ENCODE measurements at regions not wholly inside any gene's neighbourhood (a gene's known extent, or its start where the extent isn't known, plus 50 kb on each side); places are given as distances from the start of the nearest gene placed in this dataset.

- no peak for TF ChIP-seq EZH2phosphoT487 (IDR thresholded peaks at IDR 0.05; ENCODE audit: borderline replicate concordance, low read depth, low read length)
- peak overlapping the region; percentile 95 for H3K4me2 ChIP-seq (ENCODE audit: low read length)
- H3K4me1 ChIP-seq (ENCODE audit: insufficient read depth, low read length, poor library complexity, severe bottlenecking), result peaks cover 82% of the 10 kb centered on the region
- no peaks in the 10 kb centered on the region for H4K20me1 ChIP-seq (ENCODE audit: insufficient read depth, low read length)
- H3K9me2 ChIP-seq (ENCODE audit: insufficient read depth, low read length), result no peaks in the 10 kb centered on the region
- H3K79me2 ChIP-seq (ENCODE audit: insufficient read depth, low read depth, low read length), result peaks cover 22% of the 10 kb centered on the region; the same call in 1 of the 2 replicates
- ChIA-PET CTCF (ENCODE audit: unreplicated experiment) (interaction anchor here (0.5 to 1.7 kb wide), 4 partner anchors 107 to 199 kb away, joined by 3 to 5 read pairs (median 4); no protein-coding TSS in a partner anchor), POLR2A (interaction anchor here (0.5 to 5.8 kb wide), 22 partner anchors 11 to 1080 kb away, joined by 3 to 45 read pairs (median 3); no protein-coding TSS in a partner anchor)
- DNase-seq (ENCODE audit: low spot score), result peak; percentile 89
- peaks cover 11% of the 10 kb centered on the region; the same call in 1 of the 2 replicates for H3K36me3 ChIP-seq (ENCODE audit: insufficient read depth, low read length)
- BruUV-seq (replicated peaks), result TSS peak; percentile 87
- H2AFZ ChIP-seq (ENCODE audit: low read length), result peak overlapping the region; percentile 70; the same call in 1 of the 2 replicates
- intact Hi-C loops (cut with micrococcal nuclease; ENCODE audit: unreplicated experiment), result loop anchor here (1.0 to 10.0 kb wide), 12 partner anchors 117 to 876 kb away; partner anchors contain the start of gene ARID1B
- peak overlapping the region; percentile 70 for H3K4me3 ChIP-seq (ENCODE audit: low read depth, low read length, poor library complexity, severe bottlenecking)
- H3K9me3 ChIP-seq (ENCODE audit: low read length), result 0 out of 2 replicates have a peak, but pooled peaks cover 6% of the 10 kb centered on the region
- peak overlapping the region; percentile 99 for H3K27ac ChIP-seq (ENCODE audit: low read depth, low read length, poor library complexity, severe bottlenecking)
These were observed 381.0 kb upstream of the ARID1B start for GRCh38 chr6:156396068-156396771.

DNA sequence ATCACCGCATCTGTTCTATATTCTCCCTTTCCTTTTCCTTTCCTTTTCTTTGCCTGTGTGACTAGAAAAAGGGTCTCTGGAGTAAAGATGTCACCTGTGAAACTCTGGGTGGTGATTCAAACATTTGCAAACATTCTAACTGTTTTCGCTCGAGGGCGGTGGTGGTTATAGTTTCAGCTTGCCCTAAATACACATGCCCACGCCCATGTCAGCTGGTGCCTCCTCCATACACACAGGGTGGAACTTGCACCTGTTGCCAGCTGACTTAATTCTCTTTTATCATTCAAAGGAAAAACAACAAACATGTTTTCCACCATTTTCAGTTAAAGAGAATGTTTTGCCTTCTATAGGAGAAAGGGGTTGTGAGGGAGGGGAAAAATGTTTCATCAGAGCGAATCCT is 381.9 kb upstream of the ARID1B start:
- no peak for TF ChIP-seq EZH2phosphoT487 (IDR thresholded peaks at IDR 0.05; ENCODE audit: borderline replicate concordance, low read depth, low read length)
- TF ChIP-seq, protein P1, sequence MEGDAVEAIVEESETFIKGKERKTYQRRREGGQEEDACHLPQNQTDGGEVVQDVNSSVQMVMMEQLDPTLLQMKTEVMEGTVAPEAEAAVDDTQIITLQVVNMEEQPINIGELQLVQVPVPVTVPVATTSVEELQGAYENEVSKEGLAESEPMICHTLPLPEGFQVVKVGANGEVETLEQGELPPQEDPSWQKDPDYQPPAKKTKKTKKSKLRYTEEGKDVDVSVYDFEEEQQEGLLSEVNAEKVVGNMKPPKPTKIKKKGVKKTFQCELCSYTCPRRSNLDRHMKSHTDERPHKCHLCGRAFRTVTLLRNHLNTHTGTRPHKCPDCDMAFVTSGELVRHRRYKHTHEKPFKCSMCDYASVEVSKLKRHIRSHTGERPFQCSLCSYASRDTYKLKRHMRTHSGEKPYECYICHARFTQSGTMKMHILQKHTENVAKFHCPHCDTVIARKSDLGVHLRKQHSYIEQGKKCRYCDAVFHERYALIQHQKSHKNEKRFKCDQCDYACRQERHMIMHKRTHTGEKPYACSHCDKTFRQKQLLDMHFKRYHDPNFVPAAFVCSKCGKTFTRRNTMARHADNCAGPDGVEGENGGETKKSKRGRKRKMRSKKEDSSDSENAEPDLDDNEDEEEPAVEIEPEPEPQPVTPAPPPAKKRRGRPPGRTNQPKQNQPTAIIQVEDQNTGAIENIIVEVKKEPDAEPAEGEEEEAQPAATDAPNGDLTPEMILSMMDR (conservative IDR thresholded peaks at IDR 0.05; ENCODE audit: low read length), result no peak
- intact Hi-C loops (cut with micrococcal nuclease; ENCODE audit: unreplicated experiment), result loop anchor here (2.0 to 10.0 kb wide), 4 partner anchors 208 to 1080 kb away; partner anchors contain the start of gene TFB1M

DNA sequence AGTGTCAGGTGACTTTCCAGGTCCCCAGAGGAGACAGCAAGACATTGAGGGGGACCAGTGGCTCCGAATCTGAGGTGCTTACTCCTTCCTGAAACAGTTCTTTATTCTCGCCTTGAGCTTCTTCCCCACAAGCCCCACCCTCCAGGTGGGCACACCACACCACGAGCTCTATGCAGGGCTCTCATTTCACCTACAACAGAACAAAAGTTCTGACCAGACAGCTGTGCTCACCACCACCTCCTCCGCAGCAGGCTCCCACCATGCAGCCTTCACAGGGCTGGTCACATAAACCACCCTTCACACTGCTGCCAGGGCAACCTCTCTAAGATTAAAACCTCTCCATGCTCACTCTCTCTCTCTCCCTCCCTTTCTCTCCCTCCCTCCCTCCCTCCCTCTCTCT is 384.5 kb upstream of the ARID1B start:
- Histone ChIP-seq H3K9me2 (ENCODE audit: insufficient read depth, low read length) (no peaks in the 10 kb centered on the region), H3K9me3 (ENCODE audit: low read length) (no peaks in the 10 kb centered on the region), H3K27ac (ENCODE audit: low read depth, low read length, poor library complexity, severe bottlenecking) (peak overlapping the region; percentile 99), H3K4me2 (ENCODE audit: low read length) (peak overlapping the region; percentile 95), H4K20me1 (ENCODE audit: insufficient read depth, low read length) (no peaks in the 10 kb centered on the region), H3K4me1 (ENCODE audit: insufficient read depth, low read length, poor library complexity, severe bottlenecking) (peaks cover 77% of the 10 kb centered on the region), H3K36me3 (ENCODE audit: insufficient read depth, low read length) (peaks cover 27% of the 10 kb centered on the region), H3K4me3 (ENCODE audit: low read depth, low read length, poor library complexity, severe bottlenecking) (peak overlapping the region; percentile 36), H3K79me2 (ENCODE audit: insufficient read depth, low read depth, low read length) (peaks cover 22% of the 10 kb centered on the region; the same call in 1 of the 2 replicates), H2AFZ (ENCODE audit: low read length) (peak overlapping the region; percentile 19; the same call in 1 of the 2 replicates)
- ChIA-PET CTCF (ENCODE audit: unreplicated experiment) (interaction anchor here (0.6 to 1.1 kb wide), 4 partner anchors 13 to 78 kb away, joined by 3 to 4 read pairs (median 4); no protein-coding TSS in a partner anchor), POLR2A (interaction anchor here (0.6 to 5.8 kb wide), 13 partner anchors 9 to 1729 kb away, joined by 3 to 41 read pairs (median 4); no protein-coding TSS in a partner anchor)
- peak; percentile 63 for DNase-seq (ENCODE audit: low spot score)
- TF ChIP-seq, protein P1 (conservative IDR thresholded peaks at IDR 0.05; ENCODE audit: low read length), result no peak
- no peak for TF ChIP-seq EZH2phosphoT487 (IDR thresholded peaks at IDR 0.05; ENCODE audit: borderline replicate concordance, low read depth, low read length)
- BruUV-seq (replicated peaks), result no TSS peak
- intact Hi-C loops (cut with micrococcal nuclease; ENCODE audit: unreplicated experiment), result loop anchor here (10.0 kb wide), 1 partner anchor 462 kb away; no protein-coding TSS in a partner anchor

More for the DNA sequence above, 381.9 kb upstream of the ARID1B start:
- H3K79me2 ChIP-seq (ENCODE audit: insufficient read depth, low read depth, low read length), result peaks cover 22% of the 10 kb centered on the region; the same call in 1 of the 2 replicates
- POLR2A ChIA-PET, result interaction anchor here (0.6 to 5.8 kb wide), 11 partner anchors 18 to 358 kb away, joined by 3 to 45 read pairs (median 4); no protein-coding TSS in a partner anchor
- DNase-seq (ENCODE audit: low spot score), result peak; percentile 95
- peaks cover 92% of the 10 kb centered on the region for H3K4me1 ChIP-seq (ENCODE audit: insufficient read depth, low read length, poor library complexity, severe bottlenecking)
- no TSS peak for BruUV-seq (replicated peaks)
- H3K4me2 ChIP-seq (ENCODE audit: low read length), result peak overlapping the region; percentile 95
- CTCF ChIA-PET (ENCODE audit: unreplicated experiment), result interaction anchor here (0.5 to 1.7 kb wide), 2 partner anchors 106 to 187 kb away, joined by 3 read pairs; no protein-coding TSS in a partner anchor
- H3K36me3 ChIP-seq (ENCODE audit: insufficient read depth, low read length), result 0 out of 2 replicates have a peak, but pooled peaks cover 5% of the 10 kb centered on the region
- peak overlapping the region; percentile 70 for H3K4me3 ChIP-seq (ENCODE audit: low read depth, low read length, poor library complexity, severe bottlenecking)
- peak overlapping the region; percentile 99 for H3K27ac ChIP-seq (ENCODE audit: low read depth, low read length, poor library complexity, severe bottlenecking)
- H3K9me3 ChIP-seq (ENCODE audit: low read length), result no peaks in the 10 kb centered on the region
- H2AFZ ChIP-seq (ENCODE audit: low read length), result peak overlapping the region; percentile 70; the same call in 1 of the 2 replicates
- H4K20me1 ChIP-seq (ENCODE audit: insufficient read depth, low read length), result no peaks in the 10 kb centered on the region
- no peaks in the 10 kb centered on the region for H3K9me2 ChIP-seq (ENCODE audit: insufficient read depth, low read length)

Measured in OCI-LY7 (cell line).